Mesenchymal stem cell (in vitro differentiated cells and primary cell): ENCODE measurements at regions not wholly inside any gene's neighbourhood (a gene's known extent, or its start where the extent isn't known, plus 50 kb on each side); places are given as distances from the start of the nearest gene placed in this dataset.

Experiments
- DNase-seq: peaks from one replicate; pipeline ENCODE4 v3.0.0-alpha.2; 2013
- H2AFZ ChIP-seq: one replicate; pipeline ENCODE4 v1.6.1; 2013; ENCODE audit warnings: low read depth, mild to moderate bottlenecking, control low read depth, inconsistent platforms, low read length, moderate library complexity
- H2AK5ac ChIP-seq: 2 replicates; pipeline ENCODE4 v1.6.1; 2013; ENCODE audit warnings: low read length, moderate library complexity, mild to moderate bottlenecking, inconsistent platforms; ENCODE audit not compliant: severe bottlenecking
- H2BK120ac ChIP-seq: one replicate; pipeline ENCODE4 v1.6.1; 2013; ENCODE audit warnings: low read depth, mild to moderate bottlenecking, inconsistent platforms, low read length, moderate library complexity
- H2BK12ac ChIP-seq, 2 experiments: one replicate each; pipeline ENCODE4 v1.6.1; 2013; ENCODE audit warnings: inconsistent platforms in 2 of 2, low read length in 2 of 2, mild to moderate bottlenecking in 2 of 2, moderate library complexity in 2 of 2, control low read depth in 1 of 2
- H2BK15ac ChIP-seq: one replicate; pipeline ENCODE4 v1.6.1; 2013; ENCODE audit warnings: mild to moderate bottlenecking, low read depth, inconsistent platforms; ENCODE audit not compliant: poor library complexity, severe bottlenecking
- H2BK5ac ChIP-seq: 2 replicates; pipeline ENCODE4 v1.6.1; 2013; ENCODE audit warnings: low read depth, mild to moderate bottlenecking, low read length, control low read depth, inconsistent platforms; ENCODE audit not compliant: poor library complexity, severe bottlenecking
- H3K14ac ChIP-seq, 2 experiments: one replicate each; pipeline ENCODE4 v1.6.1; 2013; ENCODE audit warnings: inconsistent platforms in 2 of 2, low read length in 2 of 2, control low read depth in 1 of 2, mild to moderate bottlenecking in 1 of 2, moderate library complexity in 1 of 2
- H3K18ac ChIP-seq, 2 experiments: one replicate each; pipeline ENCODE4 v1.6.1; 2013; ENCODE audit warnings: inconsistent platforms in 2 of 2, low read length in 2 of 2, control low read depth in 1 of 2, low read depth in 1 of 2, mild to moderate bottlenecking in 1 of 2
- H3K23ac ChIP-seq, 2 experiments: one replicate each; pipeline ENCODE4 v1.6.1; 2013; ENCODE audit warnings: inconsistent platforms in 2 of 2, low read length in 2 of 2, mild to moderate bottlenecking in 2 of 2, moderate library complexity in 2 of 2, control low read depth in 1 of 2
- H3K27ac ChIP-seq: 2 replicates; pipeline ENCODE4 v1.5.1; 2013; ENCODE audit warnings: mild to moderate bottlenecking, moderate library complexity, low read length, control low read depth, inconsistent platforms; ENCODE audit not compliant: poor library complexity, severe bottlenecking
- H3K27me3 ChIP-seq, 2 experiments: 2 replicates each; pipeline versions ENCODE4 v1.6.1 to v1.7.0; 2013; ENCODE audit warnings: low read length in 2 of 2, mild to moderate bottlenecking in 2 of 2, moderate library complexity in 2 of 2, control low read depth in 1 of 2, inconsistent platforms in 1 of 2; ENCODE audit not compliant: control insufficient read depth in 1 of 2, insufficient read depth in 1 of 2
- H3K36me3 ChIP-seq, 2 experiments: 2 replicates each; pipeline versions ENCODE4 v1.6.1 to v1.7.0; 2013; ENCODE audit warnings: low read length in 2 of 2, control low read depth in 1 of 2, inconsistent platforms in 1 of 2, low read depth in 1 of 2, mild to moderate bottlenecking in 1 of 2; ENCODE audit not compliant: insufficient read depth in 2 of 2, control insufficient read depth in 1 of 2
- H3K4ac ChIP-seq, 2 experiments: one replicate each; pipeline ENCODE4 v1.6.1; 2013; ENCODE audit warnings: inconsistent platforms in 2 of 2, low read length in 2 of 2, mild to moderate bottlenecking in 2 of 2, moderate library complexity in 2 of 2, control low read depth in 1 of 2, low read depth in 1 of 2
- H3K4me1 ChIP-seq: 2 replicates; pipeline ENCODE4 v1.6.1; 2013; ENCODE audit warnings: low read depth, low read length, control low read depth; ENCODE audit not compliant: control insufficient read depth, insufficient read depth
- H3K4me2 ChIP-seq: 2 replicates; pipeline ENCODE4 v1.6.1; 2013; ENCODE audit warnings: low read length, mild to moderate bottlenecking, inconsistent platforms; ENCODE audit not compliant: poor library complexity, severe bottlenecking
- H3K4me3 ChIP-seq, 2 experiments: 2 replicates each; pipeline versions ENCODE4 v1.5.1 to v1.7.0; 2013; ENCODE audit warnings: low read length in 2 of 2, mild to moderate bottlenecking in 2 of 2, control low read depth in 1 of 2, low read depth in 1 of 2; ENCODE audit not compliant: insufficient read depth in 1 of 2
- H3K79me1 ChIP-seq: replicated peaks from 2 replicates; pipeline ENCODE4 v1.6.1; 2013; ENCODE audit warnings: mild to moderate bottlenecking, control low read depth, low read length, inconsistent platforms; ENCODE audit not compliant: poor library complexity, severe bottlenecking
- H3K9ac ChIP-seq: 2 replicates; pipeline ENCODE4 v1.7.0; 2013; ENCODE audit warnings: mild to moderate bottlenecking, low read length, moderate library complexity
- H3K9me3 ChIP-seq: 2 replicates; pipeline ENCODE4 v1.7.0; 2013; ENCODE audit warnings: mild to moderate bottlenecking, low read length; ENCODE audit not compliant: control insufficient read depth
- H4K8ac ChIP-seq: one replicate; pipeline ENCODE4 v1.6.1; 2013; ENCODE audit warnings: inconsistent platforms, mild to moderate bottlenecking, low read length, moderate library complexity
- H4K91ac ChIP-seq: one replicate; pipeline ENCODE4 v1.6.1; 2013; ENCODE audit warnings: mild to moderate bottlenecking, low read length, inconsistent platforms
- WGBS: methylation state at CpG from one replicate; pipeline ENCODE4 v1.1.7; 2013; ENCODE audit warnings: mixed read lengths; 5-methylcytosine and 5-hydroxymethylcytosine counted together

DNA sequence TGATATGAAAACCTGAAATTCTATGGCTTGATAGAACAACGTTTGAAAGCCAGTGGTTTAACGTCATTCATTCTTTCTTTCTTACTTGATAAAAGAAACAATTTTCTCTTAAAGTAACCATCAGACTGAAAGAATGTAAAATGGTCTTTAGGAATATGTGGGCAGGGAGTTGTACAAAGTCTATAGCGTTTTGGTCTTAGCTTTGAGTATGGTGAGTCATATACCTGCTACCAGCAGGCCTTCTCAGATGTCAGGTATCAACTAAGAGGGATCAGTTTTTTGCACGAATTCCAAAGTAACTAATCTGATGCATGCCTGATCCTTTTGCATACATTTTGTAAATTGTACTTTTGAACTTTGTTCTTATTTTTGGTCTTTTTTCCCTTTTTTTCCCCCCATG, 101.5 kb upstream of the DSEL start:
- H3K4me3 ChIP-seq, result no peak overlapping the region
- H3K18ac ChIP-seq, result no peak overlapping the region
- no peak overlapping the region for H3K4ac ChIP-seq
- H3K27me3 ChIP-seq, result no peaks in the 10 kb centered on the region
- no peak overlapping the region for H2AK5ac ChIP-seq
- H3K14ac ChIP-seq, result no peak overlapping the region
- H2BK5ac ChIP-seq, result no peak overlapping the region
- no peaks in the 10 kb centered on the region for H3K9me3 ChIP-seq
- no peak overlapping the region for H4K8ac ChIP-seq
- no peak overlapping the region for H3K23ac ChIP-seq
- H2AFZ ChIP-seq, result no peak overlapping the region
- no peaks in the 10 kb centered on the region for H3K36me3 ChIP-seq
- no peak overlapping the region for H2BK12ac ChIP-seq
- no peak overlapping the region for H2BK120ac ChIP-seq
- DNase-seq, result no peak
- H4K91ac ChIP-seq, result no peak overlapping the region
- no peaks in the 10 kb centered on the region for H3K4me1 ChIP-seq
- no peaks in the 10 kb centered on the region for H3K79me1 ChIP-seq
- no peak overlapping the region for H3K27ac ChIP-seq
- H3K4me2 ChIP-seq, result no peak overlapping the region
- WGBS, result 59% methylated on average over 1 of the region's 4 CpGs
- H3K9ac ChIP-seq, result no peak overlapping the region
- no peak overlapping the region for H2BK15ac ChIP-seq

DNA sequence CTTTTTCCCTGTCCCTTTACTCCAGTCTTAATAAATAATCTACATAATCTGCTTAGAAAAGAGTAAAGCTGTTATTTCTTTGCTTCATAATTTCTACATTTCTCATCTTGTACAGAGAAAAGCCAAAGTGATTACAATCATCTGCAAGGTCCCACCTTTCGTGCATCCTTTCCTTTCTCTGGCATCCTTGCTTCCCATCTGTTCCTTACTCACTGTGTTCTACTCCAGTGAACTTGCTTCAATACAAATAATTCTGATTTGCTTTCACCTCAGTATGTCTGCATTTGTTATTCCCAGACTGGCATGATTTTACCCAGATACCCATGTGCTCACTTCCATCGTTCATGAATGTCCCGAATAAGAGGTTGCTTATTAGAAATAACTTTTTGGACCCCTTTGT, 99.4 kb upstream of the DSEL start:
- no peak for DNase-seq
- Histone ChIP-seq H2BK120ac (no peak overlapping the region), H3K79me1 (no peaks in the 10 kb centered on the region), H3K4me1 (no peaks in the 10 kb centered on the region), H3K9me3 (no peaks in the 10 kb centered on the region), H4K91ac (no peak overlapping the region), H3K36me3 (no peaks in the 10 kb centered on the region), H2BK5ac (no peak overlapping the region), H4K8ac (no peak overlapping the region), H3K9ac (no peak overlapping the region), H3K27ac (no peak overlapping the region), H3K23ac (no peak overlapping the region), H2BK15ac (no peak overlapping the region), H3K4me3 (no peak overlapping the region), H3K27me3 (no peaks in the 10 kb centered on the region), H3K18ac (no peak overlapping the region), H3K4me2 (no peak overlapping the region), H2AFZ (no peak overlapping the region), H3K14ac (no peak overlapping the region), H3K4ac (no peak overlapping the region), H2AK5ac (no peak overlapping the region), H2BK12ac (no peak overlapping the region)
- 91% methylated on average over 3 of the region's 3 CpGs for WGBS

- no peaks in the 10 kb centered on the region for H3K36me3 ChIP-seq
- no peak overlapping the region for H3K27ac ChIP-seq
- H2BK5ac ChIP-seq, result no peak overlapping the region
- H3K4me3 ChIP-seq, result no peak overlapping the region
- DNase-seq, result no peak
- 90% methylated on average over 5 of the region's 5 CpGs for WGBS
- no peak overlapping the region for H2AFZ ChIP-seq
- no peak overlapping the region for H2AK5ac ChIP-seq
- H3K27me3 ChIP-seq, result no peaks in the 10 kb centered on the region
- no peak overlapping the region for H3K23ac ChIP-seq
- no peak overlapping the region for H4K91ac ChIP-seq
- no peaks in the 10 kb centered on the region for H3K79me1 ChIP-seq
- no peak overlapping the region for H3K14ac ChIP-seq
- no peak overlapping the region for H4K8ac ChIP-seq
- H3K4me2 ChIP-seq, result no peak overlapping the region
- H2BK120ac ChIP-seq, result no peak overlapping the region
- no peak overlapping the region for H2BK15ac ChIP-seq
- no peaks in the 10 kb centered on the region for H3K9me3 ChIP-seq
- H2BK12ac ChIP-seq, result no peak overlapping the region
- H3K18ac ChIP-seq, result no peak overlapping the region
- H3K4ac ChIP-seq, result no peak overlapping the region
- H3K4me1 ChIP-seq, result no peaks in the 10 kb centered on the region
- no peak overlapping the region for H3K9ac ChIP-seq
These were observed 97.2 kb upstream of the DSEL start for GRCh38 chr18:67613731-67614130.

GRCh38 chr18:67612281-67612680, 95.8 kb upstream of the DSEL start:
- Histone ChIP-seq H2BK120ac (no peak overlapping the region), H3K36me3 (no peaks in the 10 kb centered on the region), H4K8ac (no peak overlapping the region), H2AK5ac (no peak overlapping the region), H3K4me3 (no peak overlapping the region), H3K27ac (no peak overlapping the region), H2BK15ac (no peak overlapping the region), H3K9ac (no peak overlapping the region), H3K4me2 (no peak overlapping the region), H3K14ac (no peak overlapping the region), H3K79me1 (no peaks in the 10 kb centered on the region), H2BK5ac (no peak overlapping the region), H3K9me3 (no peaks in the 10 kb centered on the region), H3K4me1 (no peaks in the 10 kb centered on the region), H2BK12ac (no peak overlapping the region), H3K4ac (no peak overlapping the region), H3K27me3 (no peaks in the 10 kb centered on the region), H3K23ac (no peak overlapping the region), H2AFZ (no peak overlapping the region), H4K91ac (no peak overlapping the region), H3K18ac (no peak overlapping the region)
- no peak for DNase-seq
- no CpG with 5 or more reads among the region's 1 CpG for WGBS
